Skeletal muscle tissue (tissue), 3 donors: ENCODE measurements at regions not wholly inside any gene's neighbourhood (a gene's known extent, or its start where the extent isn't known, plus 50 kb on each side); places are given as distances from the start of the nearest gene placed in this dataset.

ENCODE experiments used
- H3K27ac ChIP-seq: one replicate; pipeline ENCODE4 v1.7.0; 2013; ENCODE audit warnings: mild to moderate bottlenecking, low read depth, low read length, inconsistent platforms
- H3K27me3 ChIP-seq, 3 donors: one replicate each; pipeline ENCODE4 v1.7.0; 2013; ENCODE audit warnings: low read length in 3 of 3; ENCODE audit not compliant: control insufficient read depth in 3 of 3, insufficient read depth in 3 of 3
- H3K36me3 ChIP-seq, 3 donors: one replicate each; pipeline ENCODE4 v1.7.0; 2013; ENCODE audit warnings: low read length in 3 of 3; ENCODE audit not compliant: control insufficient read depth in 3 of 3, insufficient read depth in 3 of 3
- H3K4me1 ChIP-seq, 3 donors: one replicate each; pipeline ENCODE4 v1.7.0; 2013; ENCODE audit warnings: low read length in 3 of 3, mild to moderate bottlenecking in 3 of 3; ENCODE audit not compliant: control insufficient read depth in 3 of 3, insufficient read depth in 3 of 3
- H3K4me3 ChIP-seq, 3 donors: one replicate each; pipeline ENCODE4 v1.7.0; 2013; ENCODE audit warnings: low read length in 3 of 3
- H3K9ac ChIP-seq, 3 donors: one replicate each; pipeline ENCODE4 v1.7.0; 2013; ENCODE audit warnings: low read length in 3 of 3, mild to moderate bottlenecking in 3 of 3, moderate library complexity in 2 of 3, low read depth in 1 of 3
- H3K9me3 ChIP-seq, 3 donors: one replicate each; pipeline ENCODE4 v1.7.0; 2013; ENCODE audit warnings: low read length in 3 of 3; ENCODE audit not compliant: control insufficient read depth in 3 of 3
- donor health status: Osteomylitis.

DNA sequence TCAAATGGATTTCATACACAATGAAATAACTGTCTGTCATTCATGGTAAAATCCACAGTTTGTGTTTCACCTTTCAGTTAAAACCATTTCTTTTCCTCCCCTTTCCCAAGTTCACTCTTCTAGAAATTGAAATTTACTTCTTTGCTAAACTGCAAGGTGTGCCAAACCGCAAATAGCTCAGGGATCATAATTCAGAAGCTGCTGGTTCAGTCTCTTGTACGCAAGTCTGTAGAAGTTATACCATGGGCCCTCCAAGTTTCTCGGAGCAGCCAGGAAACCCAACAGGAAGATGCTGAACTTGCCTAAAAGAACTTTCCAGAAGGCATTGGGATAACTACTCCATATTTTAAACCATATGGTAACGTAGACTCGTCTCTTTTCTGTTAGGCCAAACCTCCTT is 268.9 kb downstream of the FLRT2 start:
- no peaks in the 10 kb centered on the region for H3K36me3 ChIP-seq
- H3K4me1 ChIP-seq = peaks cover 7 to 15% (median 8%) of the 10 kb centered on the region in 3 donors
- H3K27me3 ChIP-seq = no peaks in the 10 kb centered on the region
- H3K9ac ChIP-seq = peak overlapping the region in 2 of 3 donors; percentile 54 to 69
- H3K9me3 ChIP-seq = no peaks in the 10 kb centered on the region
- peak overlapping the region; percentile 57 for H3K27ac ChIP-seq
- H3K4me3 ChIP-seq = peak overlapping the region; percentile 3 to 52 (median 29)

DNA sequence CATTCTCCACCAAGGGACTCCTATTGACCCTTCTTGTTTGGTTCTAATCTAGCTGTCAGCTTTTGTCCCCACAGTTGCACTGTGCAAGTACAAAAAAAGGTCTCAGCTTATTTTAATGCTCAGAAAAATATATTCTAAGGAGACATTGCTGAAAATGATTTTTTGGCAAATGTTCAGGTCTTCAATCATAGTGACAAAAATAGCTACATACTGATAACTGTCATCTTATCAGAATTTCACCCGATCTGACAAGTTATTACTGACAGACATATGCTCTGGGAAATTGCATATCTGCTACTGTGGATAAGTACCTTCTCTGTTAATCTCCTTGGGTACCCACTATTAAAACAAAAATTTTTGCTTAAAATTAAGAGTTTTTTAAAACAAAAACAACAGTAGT is 263.6 kb downstream of the FLRT2 start:
- Histone ChIP-seq H3K27me3 (no peaks in the 10 kb centered on the region), H3K27ac (no peak overlapping the region), H3K4me1 (peaks cover 0 to 7% (median 4%) of the 10 kb centered on the region in 3 donors), H3K4me3 (no peak overlapping the region), H3K36me3 (no peaks in the 10 kb centered on the region), H3K9ac (no peak overlapping the region), H3K9me3 (no peaks in the 10 kb centered on the region)

DNA sequence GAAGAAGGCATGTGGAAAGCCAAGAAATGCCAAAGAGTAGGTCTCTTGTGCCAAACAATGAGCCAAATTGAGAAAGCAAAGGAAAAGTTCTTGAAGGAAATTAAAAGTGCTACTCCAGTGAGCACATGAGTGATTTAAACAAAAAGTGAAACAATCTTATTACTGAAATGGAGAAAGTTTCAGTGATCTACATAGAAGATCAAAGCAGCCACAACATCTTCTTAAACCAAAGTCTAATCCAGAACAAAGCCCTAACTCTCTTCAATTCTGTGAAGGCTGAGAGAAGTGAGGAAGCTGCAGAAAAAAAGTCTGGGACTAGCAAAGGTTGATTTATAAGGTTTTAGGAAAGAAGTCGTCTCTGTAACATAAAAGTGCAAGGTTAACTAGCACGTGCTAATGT is 259.6 kb downstream of the FLRT2 start:
- no peaks in the 10 kb centered on the region for H3K9me3 ChIP-seq
- H3K4me3 ChIP-seq = no peak overlapping the region
- no peak overlapping the region for H3K27ac ChIP-seq
- H3K9ac ChIP-seq = no peak overlapping the region
- H3K4me1 ChIP-seq = no peaks in the 10 kb centered on the region
- no peaks in the 10 kb centered on the region for H3K27me3 ChIP-seq
- H3K36me3 ChIP-seq = no peaks in the 10 kb centered on the region

DNA sequence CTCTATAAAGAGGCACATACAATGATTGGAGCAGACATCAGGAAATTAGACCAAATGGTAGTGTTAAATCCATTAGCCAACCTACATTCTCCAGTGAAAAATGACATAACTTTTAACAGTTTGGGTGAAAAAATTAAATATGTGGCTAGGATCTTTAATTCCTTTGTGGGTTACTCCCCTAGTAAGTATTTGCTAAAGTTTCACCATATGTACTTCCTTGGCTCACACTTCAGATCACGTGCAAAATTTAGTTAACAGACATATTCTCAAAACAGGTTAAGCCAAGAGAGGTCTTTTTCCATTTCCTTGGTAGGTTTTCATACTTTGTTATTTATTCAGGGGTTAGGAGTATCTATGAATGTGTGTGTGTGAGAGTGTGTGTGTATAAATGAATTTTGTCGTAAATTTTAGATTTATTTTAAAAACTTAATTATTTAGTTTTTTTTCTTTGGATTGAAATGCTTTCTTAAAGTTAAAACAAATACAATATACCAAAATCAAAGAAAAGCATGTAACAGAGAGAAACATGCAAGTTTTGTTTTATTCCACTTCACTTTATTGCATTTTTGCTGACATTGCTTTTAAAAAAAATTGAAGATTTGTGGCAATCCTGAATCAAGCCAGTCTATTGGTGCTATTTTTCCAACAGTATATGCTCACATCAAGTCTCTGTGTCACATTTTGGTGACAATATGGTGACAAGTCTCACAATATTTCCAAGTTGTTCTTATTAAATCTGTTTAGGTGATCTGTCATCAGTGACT is 258.7 kb downstream of the FLRT2 start:
- H3K36me3 ChIP-seq = no peaks in the 10 kb centered on the region
- H3K9ac ChIP-seq = no peak overlapping the region
- no peak overlapping the region for H3K4me3 ChIP-seq
- no peaks in the 10 kb centered on the region for H3K4me1 ChIP-seq
- H3K9me3 ChIP-seq = no peaks in the 10 kb centered on the region
- no peaks in the 10 kb centered on the region for H3K27me3 ChIP-seq
- no peak overlapping the region for H3K27ac ChIP-seq

DNA sequence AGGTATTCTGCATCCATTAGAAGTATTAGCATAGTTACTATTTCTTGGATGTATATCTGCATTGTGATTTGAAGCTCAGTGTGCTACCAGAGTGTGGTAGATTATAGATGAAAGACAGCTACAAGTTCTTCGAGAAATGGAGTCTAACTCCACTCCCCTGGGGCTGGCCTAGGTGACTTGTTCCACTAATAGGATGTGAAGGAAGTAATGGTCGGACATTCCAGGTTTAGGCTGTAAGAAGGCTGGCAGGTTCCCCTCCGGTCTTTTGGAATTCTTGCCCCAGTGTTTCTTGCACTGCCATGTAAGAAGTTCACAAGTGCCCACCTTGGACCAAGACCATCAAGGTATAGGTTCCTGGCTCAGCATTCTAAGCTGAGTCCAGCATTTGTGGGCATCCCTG is 236.4 kb downstream of the FLRT2 start:
- Histone ChIP-seq H3K27ac (no peak overlapping the region), H3K36me3 (no peaks in the 10 kb centered on the region), H3K9me3 (no peaks in the 10 kb centered on the region), H3K9ac (no peak overlapping the region), H3K27me3 (no peaks in the 10 kb centered on the region), H3K4me3 (no peak overlapping the region), H3K4me1 (no peaks in the 10 kb centered on the region)

DNA sequence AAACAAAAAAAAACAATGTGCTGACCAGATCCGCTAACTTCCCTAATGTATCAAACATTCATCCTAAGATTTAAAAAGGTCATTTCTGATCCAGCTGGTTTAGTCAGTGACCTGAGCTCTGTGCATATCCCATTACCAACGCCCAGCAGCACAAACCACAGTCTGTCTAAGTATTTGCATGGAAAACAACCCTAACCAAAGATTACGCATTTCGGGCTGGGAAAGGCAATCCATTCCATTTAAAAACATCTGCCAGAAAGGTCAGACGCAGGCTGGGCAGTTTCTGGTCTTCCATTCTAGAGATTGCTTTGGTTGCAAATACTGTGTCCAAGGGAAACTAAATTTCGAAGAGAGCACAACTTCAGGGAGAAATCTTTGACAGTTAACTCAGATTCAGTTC is 234.9 kb downstream of the FLRT2 start:
- Histone ChIP-seq H3K27me3 (no peaks in the 10 kb centered on the region), H3K4me1 (no peaks in the 10 kb centered on the region), H3K9ac (no peak overlapping the region), H3K36me3 (no peaks in the 10 kb centered on the region), H3K9me3 (no peaks in the 10 kb centered on the region), H3K4me3 (no peak overlapping the region), H3K27ac (no peak overlapping the region)

DNA sequence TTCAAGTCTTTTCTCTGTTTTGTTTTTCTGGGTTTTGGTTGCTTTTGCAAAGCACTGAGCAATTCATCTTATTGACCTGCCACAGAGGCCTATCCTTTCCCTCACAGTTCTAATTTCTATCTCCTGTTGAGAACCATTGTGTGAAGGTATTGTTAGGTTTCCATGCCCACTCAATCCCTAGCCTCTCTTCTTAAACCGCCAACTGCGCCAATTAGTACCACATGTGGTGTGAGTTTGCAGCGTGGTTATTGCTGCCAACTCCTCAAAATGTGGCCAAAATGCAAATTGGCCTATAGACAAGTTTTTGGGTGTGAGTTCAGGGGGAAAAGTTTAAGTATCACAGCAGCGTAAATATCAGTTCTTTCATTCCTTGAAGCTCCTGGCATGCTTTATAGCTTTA is 232.6 kb downstream of the FLRT2 start:
- no peaks in the 10 kb centered on the region for H3K9me3 ChIP-seq
- H3K4me3 ChIP-seq = no peak overlapping the region
- H3K4me1 ChIP-seq = no peaks in the 10 kb centered on the region
- H3K27ac ChIP-seq = no peak overlapping the region
- H3K27me3 ChIP-seq = no peaks in the 10 kb centered on the region
- no peak overlapping the region for H3K9ac ChIP-seq
- H3K36me3 ChIP-seq = no peaks in the 10 kb centered on the region

DNA sequence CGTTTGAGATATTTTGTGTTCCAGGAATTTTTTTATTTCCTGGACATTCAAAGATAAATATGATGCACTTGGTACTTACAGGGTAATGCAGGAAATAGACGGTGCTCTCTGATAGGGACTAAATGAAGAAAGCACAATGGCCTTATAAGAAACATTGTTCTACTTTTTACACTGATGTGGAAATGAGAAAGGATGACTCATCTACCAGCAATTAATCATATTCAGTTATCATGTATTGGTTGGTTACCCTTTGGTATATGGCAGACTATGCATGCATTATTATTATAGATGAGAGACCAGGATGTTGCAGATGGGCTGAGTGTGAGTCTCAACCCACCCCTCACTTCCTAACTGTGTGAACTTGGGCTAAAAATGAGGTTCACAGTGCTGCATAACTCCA is 222.2 kb downstream of the FLRT2 start:
- Histone ChIP-seq H3K4me3 (no peak overlapping the region), H3K4me1 (no peaks in the 10 kb centered on the region), H3K9ac (no peak overlapping the region), H3K27ac (no peak overlapping the region), H3K36me3 (no peaks in the 10 kb centered on the region), H3K9me3 (no peaks in the 10 kb centered on the region), H3K27me3 (no peaks in the 10 kb centered on the region)

DNA sequence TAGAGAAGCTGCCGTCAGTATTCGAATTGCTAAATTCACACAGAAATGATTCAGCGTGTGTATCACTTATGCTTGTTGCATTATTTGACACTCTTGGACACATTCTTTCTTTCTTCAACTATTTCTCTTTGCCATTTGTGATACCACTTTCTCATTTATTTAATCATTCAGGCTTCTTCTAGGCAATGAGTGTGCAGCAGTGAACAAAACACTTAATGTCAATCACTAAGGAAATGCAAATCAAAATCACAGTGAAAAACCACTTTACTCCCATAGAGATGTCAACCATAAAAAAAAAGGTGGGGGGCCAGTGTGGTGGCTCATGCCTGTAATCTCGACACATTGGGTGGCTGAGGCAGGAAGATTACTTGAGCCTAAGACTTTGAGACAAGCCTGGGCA is 214.6 kb downstream of the FLRT2 start:
- Histone ChIP-seq H3K27ac (no peak overlapping the region), H3K36me3 (no peaks in the 10 kb centered on the region), H3K4me1 (no peaks in the 10 kb centered on the region), H3K9ac (no peak overlapping the region), H3K27me3 (no peaks in the 10 kb centered on the region), H3K9me3 (no peaks in the 10 kb centered on the region), H3K4me3 (no peak overlapping the region)

DNA sequence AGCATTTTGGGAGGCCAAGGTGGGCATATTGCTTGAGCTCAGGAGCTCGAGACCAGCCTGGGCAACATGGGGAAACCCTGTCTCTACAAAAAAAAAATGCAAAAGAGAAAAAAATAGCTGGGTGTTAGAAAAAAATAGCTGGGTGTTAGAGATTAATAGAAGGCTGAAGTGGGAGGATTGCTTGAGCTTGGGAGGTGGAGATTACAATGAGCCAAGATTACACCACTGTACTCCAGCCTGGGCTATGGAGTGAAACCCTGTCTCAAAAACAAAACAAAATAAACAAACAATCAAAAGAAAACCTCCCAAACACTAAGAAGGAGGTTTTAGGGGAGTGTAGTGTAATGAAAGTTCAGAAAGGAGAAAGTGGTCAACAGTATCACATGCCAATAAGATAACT is 202.1 kb downstream of the FLRT2 start:
- Histone ChIP-seq H3K9ac (no peak overlapping the region), H3K27ac (no peak overlapping the region), H3K36me3 (no peaks in the 10 kb centered on the region), H3K27me3 (no peaks in the 10 kb centered on the region), H3K9me3 (no peaks in the 10 kb centered on the region), H3K4me1 (no peaks in the 10 kb centered on the region), H3K4me3 (no peak overlapping the region)
